Activated CD4-positive, alpha-beta T cell treated with anti-CD3 and anti-CD28 coated beads, Interleukin-2, Interleukin-4, amounts not matched to agents 100 ng/mL and 50 ng/mL, durations not matched to agents 16 hours and 8 hours (primary cell): ENCODE measurements at regions not wholly inside any gene's neighbourhood (a gene's known extent, or its start where the extent isn't known, plus 50 kb on each side); places are given as distances from the start of the nearest gene placed in this dataset.
A peak's percentile ranks its signal among the peaks of the same experiment; 100 is the strongest.
"Not testable (repeated sequence)": the region's sequence is repeated elsewhere in the genome, so short reads cannot be mapped to it uniquely, and the experiment has no call there.

Experiments used
- DNase-seq: peaks from one replicate; pipeline ENCODE4 v3.0.0-alpha.2; 2020; ENCODE audit warnings: low spot score

GRCh38 chrX:37904833-37905232, 57.5 kb upstream of the DYNLT3 start:
- DNase-seq, result no peak

- DNase-seq, result no peak
These were observed 58.2 kb upstream of the DYNLT3 start for GRCh38 chrX:37905436-37906147.

- no peak for DNase-seq
These were observed 59.0 kb upstream of the DYNLT3 start for GRCh38 chrX:37906357-37906756.

- no peak for DNase-seq
These were observed 62.8 kb upstream of the DYNLT3 start for GRCh38 chrX:37910186-37910585.

- DNase-seq, result peak; percentile 4
These were observed 64.9 kb upstream of the DYNLT3 start for GRCh38 chrX:37912304-37912703.

GRCh38 chrX:37912777-37913176, 65.4 kb upstream of the DYNLT3 start:
- DNase-seq, result no peak

- DNase-seq, result no peak
These were observed 70.8 kb upstream of the DYNLT3 start for GRCh38 chrX:37918168-37918567.

GRCh38 chrX:37918703-37919102, 71.3 kb upstream of the DYNLT3 start:
- no peak for DNase-seq

GRCh38 chrX:37921758-37922157, 74.4 kb upstream of the DYNLT3 start:
- DNase-seq, result no peak

- DNase-seq, result no peak
These were observed 75.6 kb upstream of the DYNLT3 start for GRCh38 chrX:37922928-37923327.

GRCh38 chrX:37925761-37926160, 78.4 kb upstream of the DYNLT3 start:
- not testable (repeated sequence) for DNase-seq

GRCh38 chrX:37926700-37927099, 79.3 kb upstream of the DYNLT3 start:
- DNase-seq, result peak; percentile 35

- DNase-seq, result no peak
These were observed 64.2 kb upstream of the SYTL5 start for GRCh38 chrX:37942170-37942569.

GRCh38 chrX:37943554-37944344, 62.6 kb upstream of the SYTL5 start:
- DNase-seq, result no peak

GRCh38 chrX:37946197-37946596, 60.2 kb upstream of the SYTL5 start:
- DNase-seq, result no peak

GRCh38 chrX:37955273-37955672, 51.1 kb upstream of the SYTL5 start:
- DNase-seq, result no peak

- DNase-seq, result no peak
These were observed 50.1 kb upstream of the SYTL5 start for GRCh38 chrX:37956223-37956622.
